Body of pancreas (tissue), 4 donors: ENCODE measurements at regions not wholly inside any gene's neighbourhood (a gene's known extent, or its start where the extent isn't known, plus 50 kb on each side); places are given as distances from the start of the nearest gene placed in this dataset.

Experiments
- CTCF ChIP-seq, 7 experiments: fragments of 450-650 bp in 4 of 7; fragments of 200-600 bp in 3 of 7; sonication (generic) in 3 of 7; IDR thresholded peaks; one replicate each; pipeline ENCODE4 v1.5.1; 2016 to 2019; ENCODE audit warnings: antibody characterized with exemption in 7 of 7
- POLR2A ChIP-seq, 3 donors: fragments of 450-650 bp; IDR thresholded peaks; one replicate each; pipeline ENCODE4 v1.6.1; 2016; ENCODE audit warnings: antibody characterized with exemption in 3 of 3, mild to moderate bottlenecking in 2 of 3

GRCh38 chr7:41237956-41238355 is 464.9 kb downstream of the INHBA start:
- TF ChIP-seq CTCF (IDR thresholded peaks at IDR 0.05) = no peak
- TF ChIP-seq POLR2A (IDR thresholded peaks at IDR 0.05) = no peak
